ENCODE measurements at regions not wholly inside any gene's neighbourhood (a gene's known extent, or its start where the extent isn't known, plus 50 kb on each side); places are given as distances from the start of the nearest gene placed in this dataset.

GRCh38 chr2:8617048-8617447 is 64.8 kb upstream of the ID2 start:
- no peak for TF ChIP-seq CTCF (IDR thresholded peaks at IDR 0.05; ENCODE audit: low read depth, low read length)
- H3K4me3 ChIP-seq (ENCODE audit: low read depth, low read length), result no peak overlapping the region

- H3K4me3 ChIP-seq (ENCODE audit: low read depth, low read length), result no peak overlapping the region
- TF ChIP-seq CTCF (IDR thresholded peaks at IDR 0.05; ENCODE audit: low read depth, low read length), result no peak
These were observed 64.3 kb upstream of the ID2 start for GRCh38 chr2:8617590-8617989.

GRCh38 chr2:8619071-8619470 is 62.8 kb upstream of the ID2 start:
- no peak for TF ChIP-seq CTCF (IDR thresholded peaks at IDR 0.05; ENCODE audit: low read depth, low read length)
- no peak overlapping the region for H3K4me3 ChIP-seq (ENCODE audit: low read depth, low read length)

GRCh38 chr2:8620611-8621382 is 61.1 kb upstream of the ID2 start:
- no peak for TF ChIP-seq CTCF (IDR thresholded peaks at IDR 0.05; ENCODE audit: low read depth, low read length)
- H3K4me3 ChIP-seq (ENCODE audit: low read depth, low read length), result no peak overlapping the region

GRCh38 chr2:8622199-8622911 is 59.5 kb upstream of the ID2 start:
- TF ChIP-seq CTCF (IDR thresholded peaks at IDR 0.05; ENCODE audit: low read depth, low read length), result no peak

GRCh38 chr2:8622924-8623465 is 58.9 kb upstream of the ID2 start:
- H3K4me3 ChIP-seq (ENCODE audit: low read depth, low read length), result no peak overlapping the region

More at GRCh38 chr2:8622199-8622911, 59.5 kb upstream of the ID2 start:
- H3K4me3 ChIP-seq (ENCODE audit: low read depth, low read length), result no peak overlapping the region

More at GRCh38 chr2:8622924-8623465, 58.9 kb upstream of the ID2 start:
- no peak for TF ChIP-seq CTCF (IDR thresholded peaks at IDR 0.05; ENCODE audit: low read depth, low read length)
